DLD1 (cell line): ENCODE measurements at regions not wholly inside any gene's neighbourhood (a gene's known extent, or its start where the extent isn't known, plus 50 kb on each side); places are given as distances from the start of the nearest gene placed in this dataset.
"Not testable (repeated sequence)": the region's sequence is repeated elsewhere in the genome, so short reads cannot be mapped to it uniquely, and the experiment has no call there.

Experiments used
- in situ Hi-C: cut with HindIII; loops from 2 replicates; pipeline ENCODE4 v1.10.0; 2017; ENCODE audit warnings: low sequenced_read_pairs

DNA sequence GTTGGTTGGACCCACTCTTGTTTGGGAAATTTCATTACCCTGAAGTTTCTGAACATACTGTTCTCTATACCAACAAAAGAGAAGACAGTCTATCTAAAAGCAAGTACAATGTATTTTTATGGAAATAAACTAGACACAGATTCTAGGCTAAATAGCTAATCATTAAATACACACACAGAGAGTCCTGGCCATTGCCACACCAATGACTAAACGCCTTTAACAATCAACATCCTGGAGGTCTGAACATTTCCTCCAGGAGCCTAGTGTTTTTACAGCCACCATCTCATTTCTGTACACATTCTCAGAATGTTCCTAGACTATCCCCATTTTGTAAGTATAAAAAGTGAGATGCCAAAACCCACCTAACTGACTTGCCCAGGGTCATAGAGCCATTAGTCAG is 141.6 kb upstream of the RREB1 start:
- in situ Hi-C loops = no loop called here

DNA sequence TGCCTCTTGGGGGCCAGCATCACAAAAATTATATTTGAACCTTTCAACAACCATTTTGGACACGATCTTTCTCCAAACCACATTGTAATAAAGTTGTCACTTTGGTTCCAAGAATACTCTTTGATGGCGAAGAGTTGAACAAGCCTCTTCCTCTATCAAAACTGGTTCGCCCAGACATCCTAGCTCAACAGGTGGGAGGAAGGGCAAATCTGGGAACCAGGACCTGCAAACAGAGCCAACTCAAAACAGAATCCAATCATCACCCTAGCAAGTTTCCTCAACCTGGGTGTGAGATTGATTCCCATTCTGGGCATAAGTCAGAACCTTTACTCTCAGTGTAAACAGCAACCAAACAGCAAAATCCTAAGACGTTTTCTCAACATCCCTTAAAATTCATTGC is 141.2 kb upstream of the RREB1 start:
- in situ Hi-C loops = no loop called here

DNA sequence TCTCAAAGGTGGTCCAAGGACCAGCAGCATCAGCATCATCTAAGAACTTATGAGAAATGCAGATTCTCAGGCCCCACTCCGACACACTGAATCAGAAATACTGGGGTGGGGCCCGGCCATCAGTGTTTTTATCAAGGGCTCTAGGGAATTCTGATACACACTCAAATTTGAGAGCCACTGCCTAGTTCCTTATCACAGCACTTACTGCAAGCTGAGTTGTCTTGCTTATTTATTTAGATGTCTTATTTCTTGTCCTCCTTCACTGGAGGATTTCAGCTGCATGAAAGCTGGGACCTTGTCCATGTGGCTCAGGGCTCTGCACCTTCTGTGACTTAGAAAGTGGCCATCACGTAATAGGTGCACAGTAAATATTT is 139.4 kb upstream of the RREB1 start:
- in situ Hi-C loops = no loop called here

DNA sequence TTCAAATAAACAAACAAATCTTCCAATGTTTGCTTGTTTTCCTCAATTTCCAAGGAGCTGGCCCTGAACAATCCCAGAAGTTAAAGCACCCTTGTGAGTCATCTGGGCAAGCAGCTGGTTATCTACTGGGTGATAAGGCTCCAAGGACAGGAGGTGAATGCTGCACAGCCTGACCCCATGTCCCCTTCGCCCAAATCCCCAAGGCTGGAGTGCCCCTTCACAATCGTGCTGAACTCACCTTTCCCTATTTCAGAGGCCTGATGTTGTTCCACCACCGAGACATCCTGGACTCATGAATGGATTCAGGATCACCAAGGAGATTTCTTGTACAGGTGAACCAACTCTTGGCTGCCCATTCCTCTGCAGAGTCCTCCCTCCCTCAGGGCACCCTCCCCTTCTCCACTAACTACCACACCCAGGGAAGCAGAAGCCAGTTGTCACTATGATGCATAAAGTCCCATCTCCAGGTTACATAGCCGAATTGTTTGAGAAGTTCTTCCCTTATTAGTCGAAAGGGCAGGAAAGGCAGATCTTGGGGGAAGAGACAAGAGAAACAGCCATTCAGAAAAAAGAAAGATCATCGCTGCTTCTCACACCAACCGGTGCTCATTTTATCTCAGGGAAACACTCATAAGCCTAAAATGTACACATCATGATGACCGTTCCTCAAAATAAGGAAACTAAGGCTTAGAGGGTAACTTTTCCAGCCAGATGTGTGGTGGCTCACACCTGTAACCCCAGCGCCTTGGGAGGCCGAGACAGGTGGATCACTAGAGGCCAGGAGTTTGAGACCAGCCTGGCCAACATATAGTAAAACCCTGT is 138.8 kb upstream of the RREB1 start:
- in situ Hi-C loops = no loop called here

DNA sequence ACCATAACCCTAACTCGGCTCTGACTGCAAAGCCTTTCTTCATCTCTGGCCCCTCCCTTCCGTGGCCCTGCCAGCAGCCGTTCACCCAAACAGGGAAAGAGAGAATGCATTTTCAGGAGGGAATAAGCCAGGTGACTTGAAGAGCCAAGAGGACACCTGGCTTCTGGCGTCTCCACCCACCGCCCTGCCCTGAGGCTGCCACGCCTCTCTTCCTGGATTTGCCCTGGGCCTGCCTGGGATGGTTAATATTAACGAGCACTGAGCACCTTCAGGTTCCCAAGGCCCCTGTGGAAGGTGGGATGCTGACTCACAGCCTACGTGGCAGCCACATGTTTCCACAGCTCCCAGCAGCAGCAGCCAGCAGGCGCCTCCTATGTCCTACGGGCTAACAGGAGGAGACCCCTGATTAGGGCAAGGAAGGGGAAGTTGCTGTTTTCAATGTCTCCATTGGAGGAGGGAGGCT is 138.0 kb upstream of the RREB1 start:
- in situ Hi-C loops = no loop called here

DNA sequence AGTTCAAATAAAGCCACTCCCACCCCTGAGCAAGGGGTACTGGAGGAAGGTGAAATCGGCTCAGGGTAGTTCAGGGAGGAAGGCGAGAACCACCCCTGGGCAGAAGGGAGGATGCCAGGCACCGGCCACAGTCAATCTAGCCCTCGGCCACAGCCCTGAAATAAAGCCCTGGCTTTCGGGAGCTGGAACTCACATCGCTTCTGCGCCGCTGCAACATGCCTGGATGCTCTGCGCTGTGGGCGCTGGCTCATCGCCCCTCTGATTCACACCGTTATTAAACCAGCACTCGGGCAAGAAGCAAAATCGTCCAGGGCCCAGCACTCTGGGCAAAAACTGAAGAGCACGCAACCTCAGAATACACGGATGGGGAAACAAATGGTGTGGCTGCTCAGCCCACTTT is 136.9 kb upstream of the RREB1 start:
- in situ Hi-C loops = no loop called here

DNA sequence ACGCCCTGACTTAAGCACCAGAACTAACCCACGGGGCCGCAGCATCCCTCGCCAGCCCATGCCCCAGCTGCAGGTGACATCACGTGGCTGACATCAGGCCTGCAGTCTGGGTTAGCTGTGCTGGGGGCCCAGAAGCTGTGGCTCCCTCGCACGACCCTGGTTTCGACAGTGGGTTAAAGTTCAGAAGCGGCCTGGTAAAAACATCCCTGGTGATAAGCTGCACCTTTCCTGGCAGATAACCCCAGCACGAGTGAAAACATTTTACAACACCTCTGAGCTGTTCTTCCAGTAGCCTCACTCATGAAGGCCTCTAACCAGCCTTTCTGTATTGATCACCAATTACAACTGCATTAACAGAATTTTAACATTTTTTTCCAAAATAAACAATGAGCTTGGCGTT is 136.4 kb upstream of the RREB1 start:
- in situ Hi-C loops = no loop called here

DNA sequence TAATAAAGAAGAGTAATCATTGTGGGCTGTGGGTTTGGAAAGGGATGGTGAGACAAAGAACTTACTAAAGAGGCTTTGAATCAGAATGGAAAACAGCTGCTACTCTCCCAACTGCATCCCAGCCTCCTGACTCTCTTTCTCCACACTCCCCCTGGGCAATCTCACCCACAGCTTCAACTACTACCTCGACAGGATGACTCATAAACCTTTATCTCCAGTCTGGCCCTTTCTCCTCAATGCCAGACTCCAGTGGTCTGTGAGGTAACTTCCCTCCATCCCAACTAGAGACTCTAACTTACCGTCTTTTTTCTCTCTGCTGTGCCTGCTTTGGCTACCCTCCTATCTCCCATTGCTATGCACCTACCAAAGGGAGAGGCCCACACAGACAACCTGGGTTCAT is 135.3 kb upstream of the RREB1 start:
- in situ Hi-C loops = no loop called here

DNA sequence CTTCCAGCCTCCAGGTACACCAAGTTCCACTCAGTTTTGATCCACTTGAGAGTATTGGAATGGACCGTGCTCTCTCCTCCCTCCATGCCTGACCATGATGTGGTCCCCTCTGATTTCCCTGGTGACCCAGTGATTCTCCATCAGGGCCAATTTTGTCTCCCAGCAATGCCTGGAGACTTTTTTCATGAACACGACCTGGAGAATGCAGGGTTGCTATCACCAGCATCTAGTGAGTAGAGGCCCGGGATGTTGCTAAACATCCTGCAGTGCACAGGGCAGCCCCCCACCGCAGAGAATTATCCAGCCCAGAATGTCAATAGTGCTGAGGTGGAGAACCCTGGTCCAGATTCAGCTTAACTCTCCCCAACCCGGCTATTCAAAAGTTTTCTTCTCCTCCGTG is 134.0 kb upstream of the RREB1 start:
- in situ Hi-C loops = no loop called here

DNA sequence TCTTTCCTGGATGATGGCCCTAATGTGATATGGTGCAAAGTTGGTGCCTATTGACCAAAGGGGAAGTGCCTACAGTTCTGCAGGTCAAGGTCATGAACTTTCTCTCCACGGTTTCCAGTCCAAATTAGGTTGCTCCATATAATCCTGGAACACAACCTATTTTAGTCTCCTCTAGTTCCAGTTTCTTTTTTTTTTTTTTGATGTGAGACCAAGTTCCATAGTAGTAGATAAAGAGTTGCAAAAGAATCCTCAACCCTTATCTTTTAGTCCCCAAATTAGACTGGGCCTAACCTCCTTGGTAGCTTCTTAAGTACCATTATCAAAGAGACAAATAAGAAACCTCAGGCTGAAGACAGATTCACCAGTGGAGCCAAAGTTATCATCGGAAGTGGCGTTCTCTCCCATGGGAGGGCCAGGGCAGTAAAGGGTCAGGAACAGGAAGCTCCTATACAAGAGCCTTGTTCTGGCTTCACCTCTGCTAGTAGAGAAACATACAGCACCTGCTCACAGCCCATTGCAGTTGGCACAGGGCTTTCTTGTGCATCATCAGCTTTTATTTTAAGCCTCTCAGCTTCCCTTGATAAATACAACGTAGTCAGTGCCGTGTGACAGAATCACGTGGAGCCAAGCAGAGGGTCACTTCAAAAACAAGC is 132.2 kb upstream of the RREB1 start:
- in situ Hi-C loops = no loop called here

DNA sequence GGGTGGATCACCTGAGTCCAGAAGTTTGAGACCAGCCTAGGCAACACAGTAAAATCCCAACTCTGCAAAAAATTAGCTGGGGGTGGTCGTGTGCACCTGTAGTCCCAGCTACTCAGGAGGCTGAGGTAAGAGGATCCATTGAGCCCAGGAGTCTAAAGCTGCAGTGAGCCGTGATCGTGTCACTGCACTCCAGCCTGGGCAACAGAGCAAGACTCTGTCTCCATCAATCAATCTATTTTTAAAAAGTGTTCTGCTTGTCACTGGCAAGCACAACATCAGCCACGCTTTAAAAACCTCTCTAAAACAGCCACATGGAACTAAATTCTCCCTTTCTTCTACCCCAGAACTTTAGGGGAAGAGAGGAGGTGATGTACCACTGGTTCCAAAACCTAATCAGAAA is 131.6 kb upstream of the RREB1 start:
- in situ Hi-C loops = no loop called here

DNA sequence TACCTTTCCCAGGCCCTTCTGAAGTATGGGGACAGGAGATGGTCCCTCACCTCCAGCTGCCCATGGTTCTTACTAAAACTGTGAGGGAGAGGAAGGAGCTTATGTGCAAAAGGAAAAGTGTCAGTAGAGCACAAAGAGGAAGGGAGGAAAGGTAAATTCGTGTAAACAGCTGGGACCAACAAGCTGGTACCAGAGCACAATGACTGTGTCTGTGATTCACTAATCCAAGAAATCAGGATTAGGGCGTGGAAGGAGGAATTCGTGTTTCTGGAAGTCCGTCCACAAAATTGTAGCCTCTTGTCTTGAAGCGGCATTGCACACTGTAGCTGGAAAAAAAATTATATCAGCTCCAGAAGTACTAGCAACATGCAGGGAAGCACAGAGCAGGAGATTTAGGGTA is 129.0 kb upstream of the RREB1 start:
- in situ Hi-C loops = no loop called here

DNA sequence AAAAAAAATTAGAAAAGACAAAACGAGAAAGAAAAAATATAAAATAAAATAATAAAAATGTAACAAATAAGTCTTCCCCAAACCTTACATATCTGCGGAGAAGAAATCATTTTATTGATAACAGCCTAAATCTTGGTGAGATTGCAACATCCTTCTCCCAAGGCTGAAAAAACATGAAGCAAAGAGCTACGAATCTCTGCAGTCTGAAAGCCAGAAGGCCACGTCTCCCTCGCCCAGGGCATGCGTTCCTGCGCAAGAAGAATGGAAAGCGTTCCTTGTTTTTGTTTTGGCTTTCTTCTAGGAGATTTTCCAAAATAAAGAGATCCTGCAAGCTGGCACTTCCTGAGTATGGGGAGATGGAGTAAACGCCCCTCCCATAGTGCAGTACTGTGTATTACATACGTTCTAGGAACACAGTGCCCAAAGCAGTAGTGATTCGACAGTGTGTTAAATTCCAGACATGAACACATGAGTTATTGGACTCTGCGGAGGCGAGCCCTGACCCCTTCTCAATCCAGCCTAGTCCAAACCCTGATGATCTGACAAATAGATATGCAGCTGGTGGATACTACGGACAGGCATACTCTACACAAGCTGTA is 126.7 kb upstream of the RREB1 start:
- in situ Hi-C loops = no loop called here

DNA sequence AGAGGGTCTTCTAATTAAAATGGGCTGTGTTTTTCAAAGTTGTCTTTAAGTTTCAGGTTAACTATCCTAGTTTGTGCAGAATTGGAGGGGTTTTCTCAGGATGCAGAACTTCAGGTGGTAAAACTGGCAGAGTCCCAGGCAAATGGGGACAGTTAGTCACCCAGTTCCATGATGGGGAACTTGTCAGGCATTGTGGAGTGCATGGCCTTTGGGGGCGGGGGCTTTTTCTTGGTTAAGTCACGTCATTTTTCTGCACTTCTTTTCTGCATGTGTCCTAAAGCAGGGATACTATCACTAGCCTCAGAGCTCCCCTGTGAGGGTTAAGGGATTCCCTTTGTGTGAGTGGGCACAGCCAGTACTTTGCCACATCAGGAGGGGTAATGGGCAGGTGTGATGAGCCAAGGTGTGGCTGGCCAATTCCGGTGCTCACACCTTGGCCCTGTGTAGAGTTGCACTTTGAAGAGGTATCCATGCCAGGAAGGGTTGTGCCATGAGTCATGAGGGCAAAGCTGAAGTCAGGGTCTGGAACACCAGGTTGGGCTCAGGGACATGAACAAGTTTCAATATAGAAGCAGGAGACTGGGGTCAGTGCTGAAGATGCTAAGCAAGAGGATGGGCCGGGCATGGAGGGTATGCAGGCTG is 126.0 kb upstream of the RREB1 start:
- in situ Hi-C loops = no loop called here

DNA sequence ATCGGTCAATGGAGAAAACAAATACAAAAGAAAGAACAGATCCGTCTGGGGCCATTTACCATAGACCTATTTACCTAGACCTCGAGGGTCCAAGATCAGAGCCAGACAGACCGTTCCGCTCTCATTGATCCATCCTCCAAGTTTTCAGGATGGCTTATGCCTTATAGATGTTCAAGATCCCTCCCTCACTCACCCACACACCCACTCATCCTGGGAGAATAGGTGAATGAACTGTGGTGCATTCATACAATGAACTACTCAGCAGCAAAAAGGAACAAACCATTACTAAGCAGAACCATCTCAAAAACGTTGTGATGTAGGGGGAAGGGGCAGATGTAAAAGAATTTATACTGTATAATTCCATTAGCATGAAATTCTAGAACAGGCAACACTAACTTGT is 125.1 kb upstream of the RREB1 start:
- in situ Hi-C loops = no loop called here

DNA sequence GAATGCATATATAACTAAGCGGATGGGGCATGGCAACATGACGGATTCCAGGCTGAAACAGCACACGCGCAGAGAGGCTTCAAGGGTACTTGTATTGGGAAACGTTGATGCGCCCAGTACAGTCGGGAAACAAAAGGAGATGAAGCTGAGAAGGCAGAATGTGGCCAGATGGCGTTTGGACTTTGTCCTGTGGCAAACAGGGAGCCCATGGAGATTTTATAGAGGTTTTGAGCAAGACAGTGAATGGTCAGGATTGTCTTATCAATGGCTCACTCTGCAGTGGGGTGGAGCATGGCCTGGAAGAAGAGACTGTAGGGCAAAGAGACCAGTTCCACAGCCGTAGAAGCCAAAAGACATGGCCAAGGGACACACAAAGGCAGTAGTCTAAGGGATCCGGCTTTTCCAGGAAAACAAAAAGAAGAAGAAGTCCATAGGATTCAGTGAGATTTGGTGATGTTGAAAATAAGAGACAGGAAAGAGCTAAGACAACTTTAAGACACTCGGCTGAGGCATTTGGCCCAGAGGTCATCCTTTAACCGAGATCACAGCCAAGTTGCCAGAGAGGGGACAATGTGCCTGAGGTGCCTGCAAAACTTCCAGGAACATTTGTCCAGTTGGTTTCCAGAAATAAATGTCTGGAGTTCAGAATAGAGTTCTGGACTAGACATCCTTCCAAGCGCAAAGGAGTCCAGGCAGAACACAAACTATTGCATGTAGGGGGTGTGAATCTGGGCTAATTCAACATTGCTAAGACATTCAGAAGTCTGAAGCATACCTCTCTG is 123.0 kb upstream of the RREB1 start:
- in situ Hi-C loops = no loop called here

DNA sequence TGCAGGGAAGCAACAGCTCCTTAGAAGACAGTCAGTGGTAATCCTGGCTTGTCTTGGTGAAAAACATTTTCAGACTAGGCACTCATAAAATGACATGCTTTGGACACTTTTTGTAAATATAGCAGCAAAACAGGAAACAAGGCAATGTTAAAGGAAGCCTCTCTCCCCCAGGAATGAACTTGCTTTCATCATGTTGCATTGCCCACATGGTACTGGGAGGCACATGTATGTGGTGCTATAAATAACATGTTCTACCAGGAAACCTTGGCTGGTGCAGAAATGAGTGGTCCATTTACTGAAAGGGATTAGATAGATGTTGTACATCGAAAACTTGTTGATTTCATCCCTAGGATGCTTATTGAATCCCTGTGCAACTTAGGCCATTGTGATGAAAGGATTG is 121.4 kb upstream of the RREB1 start:
- in situ Hi-C loops = no loop called here

DNA sequence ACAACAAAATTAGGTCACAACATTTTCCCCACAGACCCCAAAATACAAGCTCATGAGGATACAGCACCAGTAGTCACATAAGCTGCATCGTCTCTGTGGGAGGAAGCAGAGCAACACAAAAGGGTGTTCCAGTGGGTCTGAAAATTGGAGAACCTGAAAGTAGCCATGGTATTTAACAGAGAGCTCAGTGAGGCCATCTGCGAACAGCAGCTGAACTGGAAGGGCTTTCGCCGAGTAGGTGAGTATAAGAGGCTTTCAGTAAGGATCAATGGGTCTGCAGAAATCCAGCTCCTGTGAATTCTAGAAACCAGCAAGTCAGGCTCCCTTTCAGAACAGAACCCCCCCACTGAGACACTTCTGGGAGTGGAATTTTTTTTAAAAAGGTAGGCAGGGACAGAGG is 120.0 kb upstream of the RREB1 start:
- in situ Hi-C loops = no loop called here

DNA sequence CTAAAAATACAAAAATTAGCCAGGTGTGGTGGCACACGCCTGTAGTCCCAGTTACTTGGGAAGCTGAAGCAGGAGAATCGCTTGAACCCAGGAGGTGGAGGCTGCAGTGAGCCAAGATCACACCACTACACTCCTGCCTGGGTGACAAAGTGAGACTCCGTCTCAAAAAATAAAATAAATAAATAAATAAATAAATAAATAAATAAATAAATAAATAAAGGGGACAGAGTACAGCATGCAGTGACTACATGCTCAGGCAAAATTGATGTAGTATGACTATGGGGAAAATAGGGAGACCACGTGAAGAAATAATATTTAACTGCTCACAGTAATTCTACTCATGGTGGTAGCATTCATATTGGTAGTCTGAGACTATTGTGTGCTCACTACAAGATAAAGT is 117.7 kb upstream of the RREB1 start:
- in situ Hi-C loops = not testable (repeated sequence)

DNA sequence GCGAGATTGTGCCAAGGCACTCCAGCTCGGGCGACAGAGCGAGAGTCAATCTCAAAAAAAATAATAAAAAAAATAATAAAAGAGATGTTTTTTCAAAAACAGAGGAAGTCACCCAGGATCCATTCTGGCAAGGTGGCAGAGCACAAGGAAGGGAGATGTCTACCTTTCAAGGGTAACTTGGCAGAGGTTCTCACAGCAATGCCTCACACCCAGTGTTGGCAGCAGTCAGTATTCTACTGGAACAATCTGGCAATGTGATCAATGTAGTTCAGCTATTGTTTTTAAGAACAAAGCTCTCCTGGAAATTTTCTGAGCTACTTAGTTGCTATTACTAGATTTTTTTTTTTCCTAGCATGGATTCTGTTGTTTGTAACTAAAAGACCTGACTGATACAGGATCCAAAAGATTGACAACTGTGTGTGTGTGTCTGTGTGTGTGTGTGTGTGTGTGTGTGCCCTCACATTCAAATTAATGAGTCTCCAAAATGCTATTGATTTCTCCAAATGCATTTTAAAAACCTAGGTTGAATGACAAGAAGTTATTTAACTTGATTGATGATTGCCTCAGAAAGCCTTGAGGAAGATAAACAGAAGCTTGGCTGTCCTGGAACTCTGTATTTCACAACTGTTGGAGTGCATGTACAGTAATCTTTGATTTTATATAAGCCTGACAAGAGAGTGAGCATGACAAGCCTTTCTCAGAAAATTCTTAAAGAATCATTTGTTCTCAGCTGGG is 114.1 kb upstream of the RREB1 start:
- in situ Hi-C loops = no loop called here
